NCI-H774 (cell line): ENCODE measurements at regions not wholly inside any gene's neighbourhood (a gene's known extent, or its start where the extent isn't known, plus 50 kb on each side); places are given as distances from the start of the nearest gene placed in this dataset.
"Not testable (repeated sequence)": the region's sequence is repeated elsewhere in the genome, so short reads cannot be mapped to it uniquely, and the experiment has no call there.

Experiments
- DNase-seq: peaks from one replicate; lab custom pipeline; 2025; lab: John Stamatoyannopoulos, UW

DNA sequence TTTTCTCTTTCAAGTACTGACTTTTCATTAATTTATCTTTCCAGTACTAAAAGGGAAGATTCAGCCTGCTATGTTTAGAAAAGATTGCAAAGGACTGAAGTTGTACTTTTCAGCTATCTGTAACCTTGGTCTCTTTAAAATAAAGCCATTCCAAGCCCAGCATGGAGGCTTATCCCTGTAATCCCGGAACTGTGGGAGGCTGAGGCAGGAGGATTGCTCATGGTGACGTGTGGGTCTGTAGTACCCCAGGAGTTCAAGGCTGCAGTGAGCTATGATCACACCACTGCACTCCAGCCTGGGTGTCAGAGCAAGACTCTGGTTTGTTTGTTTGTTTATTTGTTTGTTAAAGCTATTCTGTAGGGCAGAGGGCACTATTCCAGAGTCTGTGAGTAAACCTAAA is 50.6 kb upstream of the TMEM170B start:
- no peak for DNase-seq

DNA sequence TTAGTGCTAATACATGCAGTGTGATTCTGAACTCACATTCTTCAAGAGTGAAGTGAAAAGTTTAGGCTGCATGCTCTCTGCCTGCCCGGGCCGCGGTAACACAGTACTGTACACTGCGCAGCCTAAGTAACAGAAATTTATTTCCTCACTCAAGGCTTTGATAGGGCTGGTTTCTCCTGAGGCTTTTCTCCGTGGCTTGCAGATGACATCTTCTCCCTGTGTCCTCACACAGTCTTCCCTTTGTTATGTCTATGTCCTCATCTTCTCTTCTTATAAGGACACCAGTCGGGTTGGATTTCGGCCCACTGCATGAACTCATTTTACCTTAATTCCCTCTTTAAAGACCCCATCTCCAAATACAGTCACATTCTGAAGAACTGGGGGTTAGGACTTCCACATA is 51.1 kb upstream of the TMEM170B start:
- no peak for DNase-seq

DNA sequence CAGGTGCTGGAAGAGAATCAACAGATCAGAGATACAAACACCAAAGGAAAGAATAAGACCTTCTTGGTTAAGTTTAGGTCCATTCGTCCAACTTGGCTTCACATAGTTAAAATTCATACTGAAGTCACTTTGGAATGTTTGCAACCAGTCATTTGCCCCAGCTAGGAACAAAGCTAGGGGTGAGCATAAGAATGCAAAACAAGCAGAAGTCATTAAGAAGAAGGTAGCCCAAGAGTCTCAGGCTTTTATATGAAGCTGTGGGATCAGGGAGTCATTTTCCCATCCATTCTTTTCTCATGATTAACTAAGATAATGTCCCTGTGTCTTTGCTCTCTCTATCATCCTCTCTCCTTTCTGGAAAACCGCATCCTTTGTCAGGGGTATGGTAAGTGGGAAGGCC is 51.5 kb upstream of the TMEM170B start:
- no peak for DNase-seq

DNA sequence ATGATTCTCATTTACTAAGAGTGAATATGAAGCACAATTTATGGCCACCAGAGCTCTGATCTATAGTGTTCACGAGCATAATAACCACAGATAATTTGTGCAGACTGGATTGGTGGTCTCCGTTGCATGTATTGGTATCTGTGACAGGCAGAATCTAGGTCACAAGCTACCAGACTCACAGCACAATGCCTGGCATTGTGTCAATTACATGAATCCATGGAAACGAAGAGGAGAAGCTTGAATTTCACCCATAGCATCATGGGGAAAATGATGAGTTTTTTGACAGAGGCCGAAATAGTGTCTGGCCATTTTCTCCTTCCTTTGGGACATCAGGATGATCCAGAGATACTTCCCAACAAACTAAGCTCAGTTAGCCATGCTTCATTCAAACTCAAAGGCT is 52.3 kb upstream of the TMEM170B start:
- no peak for DNase-seq

- DNase-seq: no peak
Measured at GRCh38 chr6:11484441-11484840, 53.1 kb upstream of the TMEM170B start.

- DNase-seq: no peak
Measured at GRCh38 chr6:11482616-11483015, 54.9 kb upstream of the TMEM170B start.

DNA sequence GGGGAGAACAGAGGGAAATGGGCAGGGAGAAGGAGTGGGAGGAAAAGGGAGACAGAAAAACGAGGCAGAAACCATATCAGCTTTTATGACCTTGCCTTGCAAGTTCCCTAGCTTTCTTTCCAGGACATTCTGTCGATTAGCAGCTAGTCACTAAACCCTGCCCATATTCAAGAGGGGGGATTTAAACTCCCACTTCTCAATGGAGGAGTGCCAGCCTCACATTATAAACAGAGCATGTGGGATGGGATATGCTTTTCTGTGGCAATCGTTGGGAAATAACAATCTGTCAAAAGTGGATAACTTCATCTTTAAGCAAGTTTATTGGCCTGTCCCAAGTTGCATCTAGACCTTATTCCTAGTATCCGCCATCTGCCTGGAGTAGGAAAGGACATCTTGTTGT is 57.0 kb upstream of the TMEM170B start:
- no peak for DNase-seq

DNA sequence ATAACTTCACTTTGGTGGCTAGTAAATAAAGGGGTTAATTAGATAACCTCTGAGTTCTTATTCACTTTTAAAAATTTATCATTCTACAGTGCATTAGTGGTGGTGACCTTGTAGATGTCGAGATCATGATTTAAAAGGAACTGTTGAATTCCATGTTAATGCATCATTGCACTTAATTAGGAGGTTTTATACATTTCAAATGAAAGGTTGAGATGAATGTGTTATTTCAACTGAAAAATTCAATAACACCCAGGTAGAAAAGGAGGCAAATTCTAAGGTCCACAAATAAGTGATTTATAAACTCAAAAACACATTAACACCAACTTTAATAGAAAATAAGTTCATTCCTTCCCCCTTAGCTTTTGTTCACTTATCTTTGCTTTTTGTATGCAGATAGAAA is 58.3 kb upstream of the TMEM170B start:
- no peak for DNase-seq

DNA sequence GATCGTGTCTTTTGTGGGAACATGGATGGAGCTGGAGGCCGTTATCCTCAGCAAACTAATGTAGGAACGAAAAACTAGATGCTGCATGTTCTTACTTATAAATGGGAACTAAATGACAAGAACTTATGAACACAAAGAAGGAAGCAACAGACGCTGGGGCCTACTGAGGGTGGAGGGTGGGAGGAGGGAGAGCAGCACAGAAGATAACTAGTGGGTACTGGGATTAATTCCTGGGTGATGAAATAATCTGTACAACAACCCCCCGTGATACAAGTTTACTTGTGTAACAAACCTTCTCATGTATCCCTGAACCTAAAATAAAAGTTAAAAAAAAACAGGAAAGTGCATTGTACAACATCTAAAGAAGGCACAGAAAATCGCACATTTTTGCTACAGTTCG is 59.0 kb upstream of the TMEM170B start:
- no peak for DNase-seq

DNA sequence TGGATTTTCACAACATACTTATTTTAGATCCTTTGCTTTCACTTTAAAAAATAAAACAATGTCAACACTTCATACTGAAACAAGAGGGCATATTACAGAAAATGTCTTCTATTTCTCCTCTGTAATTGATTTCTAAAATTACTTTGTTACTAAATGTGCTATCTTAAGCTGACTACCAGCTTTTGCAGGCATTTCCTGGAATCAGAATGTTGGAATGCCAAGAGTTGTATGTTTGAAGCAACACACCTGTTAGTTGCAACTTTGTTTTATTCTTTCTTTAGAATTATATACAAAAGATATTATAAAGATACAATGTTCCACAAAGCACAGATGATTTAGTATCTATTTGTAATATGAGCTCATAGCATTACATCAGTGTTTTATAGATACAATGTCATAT is 62.5 kb upstream of the TMEM170B start:
- no peak for DNase-seq

- no peak for DNase-seq
Measured at GRCh38 chr6:11473008-11473740, 64.4 kb upstream of the TMEM170B start.

- DNase-seq: no peak
Measured at GRCh38 chr6:11471261-11471660, 66.3 kb upstream of the TMEM170B start.

- DNase-seq: no peak
Measured at GRCh38 chr6:11469684-11470083, 67.9 kb upstream of the TMEM170B start.

DNA sequence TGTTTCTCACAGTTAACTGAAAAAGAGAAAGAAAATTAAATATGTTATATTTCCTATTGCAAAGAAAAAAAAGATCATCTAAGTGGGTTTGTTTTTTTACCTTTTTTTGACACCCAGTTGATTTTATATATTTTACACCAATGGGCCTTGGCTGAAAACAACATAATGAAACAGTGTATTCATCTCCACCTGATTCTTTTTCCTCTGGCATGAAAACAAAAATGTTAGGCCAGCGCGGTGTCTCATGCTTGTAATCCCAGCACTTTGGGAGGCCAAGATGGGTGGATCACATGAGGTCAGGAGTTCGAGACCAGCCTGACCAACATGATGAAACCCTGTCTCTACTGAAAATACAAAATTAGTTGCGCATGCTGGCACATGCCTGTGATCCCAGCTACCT is 69.3 kb upstream of the TMEM170B start:
- not testable (repeated sequence) for DNase-seq

GRCh38 chr6:11467364-11467763 is 70.2 kb upstream of the TMEM170B start:
- DNase-seq: no peak

GRCh38 chr6:11463398-11463780 is 74.2 kb upstream of the TMEM170B start:
- DNase-seq: no peak

DNA sequence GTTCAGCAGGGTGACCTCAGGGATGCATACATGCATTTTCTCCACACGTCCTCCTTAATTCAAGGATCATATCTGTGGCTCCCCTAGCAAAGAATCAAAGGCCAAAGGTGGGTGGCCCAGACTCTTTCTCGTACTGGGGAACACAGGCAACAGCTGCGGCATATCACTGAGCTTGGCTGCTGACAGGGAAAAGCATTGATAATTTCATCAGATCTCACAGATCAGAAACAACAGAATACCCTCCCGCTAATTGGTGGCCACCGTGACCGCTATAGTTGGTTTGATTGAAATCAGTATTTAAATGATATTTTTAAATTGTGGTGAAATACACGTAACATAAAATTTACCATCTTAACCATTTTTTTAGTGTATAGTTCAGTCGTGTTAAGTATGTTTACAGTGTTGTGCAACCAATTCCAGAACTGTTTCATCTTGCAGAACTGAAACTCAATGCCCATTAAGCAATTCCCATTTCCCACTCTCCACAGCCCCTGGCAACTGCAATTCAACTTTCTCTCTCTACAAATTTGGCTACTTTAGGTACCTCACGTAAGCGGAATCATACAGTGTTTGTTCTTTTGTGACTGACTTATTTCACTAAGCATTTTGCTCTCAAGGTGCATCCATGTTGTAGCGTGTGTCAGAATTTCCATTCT is 74.7 kb upstream of the TMEM170B start:
- no peak for DNase-seq

DNA sequence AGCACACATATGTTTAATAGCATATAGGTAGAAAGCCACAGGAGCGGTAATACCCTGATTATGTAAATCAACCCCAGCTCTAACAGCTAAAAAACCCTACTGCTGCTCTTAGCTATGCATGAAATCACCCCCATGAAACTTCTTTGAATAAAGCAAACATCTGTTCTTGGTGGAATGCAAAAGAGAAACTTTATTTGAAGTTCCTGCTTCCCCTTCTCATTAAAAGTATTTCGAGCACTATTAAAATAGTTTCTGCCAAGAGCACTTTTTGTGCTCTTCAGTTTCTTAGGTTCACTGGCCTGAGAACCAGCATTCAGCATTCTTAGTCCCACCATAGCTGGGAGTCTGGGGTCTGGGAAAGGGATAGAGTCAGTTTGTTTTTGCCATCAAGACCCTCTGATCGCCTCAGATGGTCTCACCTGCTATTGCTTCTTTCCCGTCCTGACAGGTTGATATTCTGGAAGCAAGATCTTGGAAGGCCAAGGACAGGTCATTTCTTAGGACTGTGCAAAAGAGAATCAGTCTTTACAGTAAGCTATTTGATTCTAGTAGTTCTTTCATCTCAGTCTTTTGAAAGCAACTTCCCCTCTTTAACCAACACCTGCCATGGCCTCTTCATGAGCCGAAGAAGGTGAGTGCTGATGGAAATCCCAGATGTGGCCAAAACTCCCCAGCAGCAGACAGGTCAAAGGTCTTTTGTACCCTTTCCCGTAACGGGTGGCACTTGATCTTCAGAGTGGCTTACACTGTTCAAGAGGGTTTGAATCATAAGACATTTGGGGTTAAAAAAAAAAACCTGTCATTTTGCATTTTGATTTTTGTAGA is 76.5 kb upstream of the TMEM170B start:
- no peak for DNase-seq

- no peak for DNase-seq
Measured at GRCh38 chr6:11460001-11460668, 77.4 kb upstream of the TMEM170B start.

DNA sequence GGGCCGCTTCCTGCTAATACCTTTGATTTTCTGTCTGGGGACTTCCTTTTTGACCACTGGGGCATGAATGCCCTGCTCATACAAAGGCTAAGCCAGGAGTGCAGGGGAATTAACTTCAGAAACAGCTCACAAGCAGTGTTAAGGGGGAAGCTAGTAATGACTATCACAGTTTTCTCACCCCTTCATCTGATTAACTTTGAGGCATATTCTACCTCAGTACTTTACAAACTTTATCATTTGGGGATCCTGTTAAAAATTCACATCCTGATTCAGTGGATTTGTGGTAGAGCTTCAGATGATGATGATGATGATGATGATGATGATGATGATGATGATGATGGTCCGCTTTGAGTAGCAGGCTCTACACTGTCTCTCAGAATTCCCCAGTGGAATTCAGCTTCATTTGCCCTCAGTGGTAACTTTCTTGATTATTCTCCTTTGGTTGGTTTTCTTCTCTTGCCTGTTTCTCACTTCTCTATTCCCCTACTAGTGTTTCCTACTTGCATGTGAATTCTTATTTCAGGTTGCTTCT is 78.4 kb upstream of the TMEM170B start:
- no peak for DNase-seq

DNA sequence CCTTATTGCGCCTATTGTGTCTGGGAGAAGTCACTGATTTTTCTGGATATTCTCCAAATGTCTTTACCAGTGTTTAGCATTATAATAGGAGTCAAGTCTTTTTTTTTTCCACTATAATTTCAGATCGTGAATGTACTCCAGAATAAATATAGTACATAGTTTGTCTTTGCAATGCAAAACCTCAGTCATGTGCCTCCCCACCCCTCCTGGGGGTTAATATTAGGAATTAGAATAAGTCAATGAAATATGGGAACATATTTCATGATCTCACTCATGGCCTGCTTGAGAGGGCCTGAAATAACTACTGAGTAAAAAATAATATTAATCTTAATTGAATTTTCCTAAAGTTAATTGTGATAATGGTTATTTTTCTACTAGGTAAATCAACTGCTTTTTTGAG is 79.0 kb upstream of the TMEM170B start:
- no peak for DNase-seq

DNA sequence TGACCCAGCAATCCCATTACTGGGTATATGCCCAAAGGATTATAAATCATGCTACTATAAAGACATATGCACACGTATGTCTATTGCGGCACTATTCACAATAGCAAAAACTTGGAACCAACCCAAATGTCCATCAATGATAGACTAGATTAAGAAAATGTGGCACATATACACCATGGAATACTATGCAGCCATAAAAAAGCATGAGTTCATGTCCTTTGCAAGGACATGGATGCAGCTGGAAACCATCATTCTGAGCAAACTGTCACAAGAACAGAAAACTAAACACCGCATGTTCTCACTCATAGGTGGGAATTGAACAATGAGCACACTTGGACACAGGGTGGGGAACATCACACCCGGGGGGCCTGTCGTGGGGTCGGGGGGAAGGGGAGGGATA is 80.1 kb upstream of the TMEM170B start:
- DNase-seq: not testable (repeated sequence)
